Astrocyte (in vitro differentiated cells and primary cell): ENCODE measurements at regions not wholly inside any gene's neighbourhood (a gene's known extent, or its start where the extent isn't known, plus 50 kb on each side); places are given as distances from the start of the nearest gene placed in this dataset.

ENCODE experiments used
- DNase-seq: peaks from one replicate; pipeline ENCODE4 v3.0.0-alpha.2; 2010; ENCODE audit warnings: low read depth
- FAIRE-seq: peaks from 2 replicates; lab custom pipeline; 2011; peaks lifted over from hg19 to GRCh38; lab: Jason Lieb, UNC
- H2AFZ ChIP-seq: 2 replicates; pipeline ENCODE4 v1.6.0; 2012; ENCODE audit warnings: low read depth, low read length, inconsistent platforms
- H3K27ac ChIP-seq: 2 replicates; pipeline ENCODE4 v1.5.1; 2011; ENCODE audit warnings: low read depth, low read length, inconsistent platforms
- H3K27me3 ChIP-seq: 2 replicates; pipeline ENCODE4 v1.6.0; 2011; ENCODE audit warnings: low read length, inconsistent platforms; ENCODE audit not compliant: insufficient read depth
- H3K36me3 ChIP-seq: 2 replicates; pipeline ENCODE4 v1.5.1; 2011; ENCODE audit warnings: low read length, inconsistent platforms; ENCODE audit not compliant: insufficient read depth
- H3K4me1 ChIP-seq: 2 replicates; pipeline ENCODE4 v1.5.1; 2011; ENCODE audit warnings: low read length, inconsistent platforms; ENCODE audit not compliant: insufficient read depth
- H3K4me2 ChIP-seq: 2 replicates; pipeline ENCODE4 v1.6.0; 2012; ENCODE audit warnings: low read length, inconsistent platforms
- H3K4me3 ChIP-seq: 2 replicates; pipeline ENCODE4 v1.5.1; 2011; ENCODE audit warnings: low read depth, mild to moderate bottlenecking, low read length, inconsistent platforms; ENCODE audit not compliant: insufficient read depth
- H3K79me2 ChIP-seq: 2 replicates; pipeline ENCODE4 v1.6.0; 2012; ENCODE audit warnings: mild to moderate bottlenecking, low read length, inconsistent platforms; ENCODE audit not compliant: insufficient read depth
- H3K9ac ChIP-seq: 2 replicates; pipeline ENCODE4 v1.6.0; 2012; ENCODE audit warnings: mild to moderate bottlenecking, low read length, inconsistent platforms
- H3K9me3 ChIP-seq: 2 replicates; pipeline ENCODE4 v1.5.1; 2012; ENCODE audit warnings: low read depth, mild to moderate bottlenecking, low read length, inconsistent platforms; ENCODE audit not compliant: insufficient read depth
- H4K20me1 ChIP-seq: 2 replicates; pipeline ENCODE4 v1.6.0; 2012; ENCODE audit warnings: low read length, inconsistent platforms; ENCODE audit not compliant: insufficient read depth
- H3K27ac Mint-ChIP-seq: one replicate; pipeline ENCODE4 v1.8.0; 2021; ENCODE audit warnings: mild to moderate bottlenecking, mixed read lengths; ENCODE audit not compliant: unreplicated experiment
- H3K27me3 Mint-ChIP-seq: one replicate; pipeline ENCODE4 v1.8.0; 2021; ENCODE audit warnings: low read depth, mixed read lengths; ENCODE audit not compliant: unreplicated experiment
- H3K36me3 Mint-ChIP-seq: one replicate; pipeline ENCODE4 v1.8.0; 2021; ENCODE audit warnings: low read depth, mixed read lengths; ENCODE audit not compliant: unreplicated experiment
- H3K4me1 Mint-ChIP-seq: one replicate; pipeline ENCODE4 v1.8.0; 2021; ENCODE audit warnings: low read depth, mixed read lengths; ENCODE audit not compliant: unreplicated experiment
- H3K4me3 Mint-ChIP-seq: one replicate; pipeline ENCODE4 v1.8.0; 2021; ENCODE audit warnings: mild to moderate bottlenecking, moderate library complexity, mixed read lengths; ENCODE audit not compliant: unreplicated experiment
- H3K9me3 Mint-ChIP-seq: one replicate; pipeline ENCODE4 v1.8.0; 2021; ENCODE audit warnings: mild to moderate bottlenecking, mixed read lengths; ENCODE audit not compliant: unreplicated experiment
- EZH2 ChIP-seq: IDR thresholded peaks from 2 replicates; pipeline ENCODE4 v1.6.1; 2012; ENCODE audit warnings: mild to moderate bottlenecking, low read length, inconsistent platforms; ENCODE audit not compliant: insufficient read depth
- TF ChIP-seq, protein P1 (sequence below): IDR thresholded peaks from 2 replicates; pipeline ENCODE4 v1.5.1; 2011; ENCODE audit warnings: low read depth, mild to moderate bottlenecking, inconsistent platforms, low read length, moderate library complexity; ENCODE audit not compliant: insufficient read depth

GRCh38 chr11:80533463-80533862, 1092.6 kb upstream of the TENM4 start:
- Histone ChIP-seq H3K9me3 (no peaks in the 10 kb centered on the region), H3K36me3 (no peaks in the 10 kb centered on the region), H3K27me3 (no peaks in the 10 kb centered on the region), H3K4me2 (no peak overlapping the region), H3K9ac (no peak overlapping the region), H3K27ac (no peak overlapping the region), H3K4me3 (no peak overlapping the region), H3K4me1 (no peaks in the 10 kb centered on the region), H4K20me1 (no peaks in the 10 kb centered on the region), H2AFZ (no peak overlapping the region), H3K79me2 (no peaks in the 10 kb centered on the region)
- Mint-ChIP-seq H3K27ac (no peak overlapping the region), H3K36me3 (no peaks in the 10 kb centered on the region), H3K4me1 (no peaks in the 10 kb centered on the region), H3K9me3 (peaks cover 8% of the 10 kb centered on the region), H3K4me3 (no peak overlapping the region), H3K27me3 (no peaks in the 10 kb centered on the region)
- TF ChIP-seq, protein P1, sequence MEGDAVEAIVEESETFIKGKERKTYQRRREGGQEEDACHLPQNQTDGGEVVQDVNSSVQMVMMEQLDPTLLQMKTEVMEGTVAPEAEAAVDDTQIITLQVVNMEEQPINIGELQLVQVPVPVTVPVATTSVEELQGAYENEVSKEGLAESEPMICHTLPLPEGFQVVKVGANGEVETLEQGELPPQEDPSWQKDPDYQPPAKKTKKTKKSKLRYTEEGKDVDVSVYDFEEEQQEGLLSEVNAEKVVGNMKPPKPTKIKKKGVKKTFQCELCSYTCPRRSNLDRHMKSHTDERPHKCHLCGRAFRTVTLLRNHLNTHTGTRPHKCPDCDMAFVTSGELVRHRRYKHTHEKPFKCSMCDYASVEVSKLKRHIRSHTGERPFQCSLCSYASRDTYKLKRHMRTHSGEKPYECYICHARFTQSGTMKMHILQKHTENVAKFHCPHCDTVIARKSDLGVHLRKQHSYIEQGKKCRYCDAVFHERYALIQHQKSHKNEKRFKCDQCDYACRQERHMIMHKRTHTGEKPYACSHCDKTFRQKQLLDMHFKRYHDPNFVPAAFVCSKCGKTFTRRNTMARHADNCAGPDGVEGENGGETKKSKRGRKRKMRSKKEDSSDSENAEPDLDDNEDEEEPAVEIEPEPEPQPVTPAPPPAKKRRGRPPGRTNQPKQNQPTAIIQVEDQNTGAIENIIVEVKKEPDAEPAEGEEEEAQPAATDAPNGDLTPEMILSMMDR = no peak
- no peak for TF ChIP-seq EZH2
- DNase-seq = no peak
- no peak for FAIRE-seq

DNA sequence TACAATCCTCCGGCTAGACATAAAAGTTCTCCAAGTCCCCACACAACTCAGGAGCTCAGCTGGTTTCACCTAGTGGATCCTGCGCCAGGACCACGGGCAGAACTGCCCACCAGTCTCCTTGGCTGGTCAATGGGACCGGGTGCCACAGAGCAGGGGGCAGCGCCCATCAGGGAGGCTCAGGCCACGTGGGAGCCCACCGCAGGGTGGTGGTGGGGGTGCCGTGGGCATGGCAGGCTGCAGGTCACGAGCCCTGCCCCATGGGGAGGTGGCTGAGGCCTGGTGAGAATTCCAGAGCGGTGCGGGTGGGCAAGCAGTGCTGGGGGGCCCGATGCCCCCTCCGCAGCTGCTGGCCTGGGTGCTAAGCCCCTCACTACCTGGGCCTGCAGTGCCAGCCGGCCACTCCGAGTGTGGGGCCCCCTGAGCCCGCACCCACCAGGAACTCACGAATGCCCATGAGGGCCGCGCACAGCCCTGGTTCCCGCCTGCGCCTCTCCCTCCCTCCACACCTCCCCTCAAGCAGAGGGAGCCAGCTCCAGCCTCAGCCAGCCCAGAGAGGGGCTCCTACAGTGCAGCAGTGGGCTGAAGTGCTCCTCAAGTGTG, 1091.9 kb upstream of the TENM4 start:
- no peaks in the 10 kb centered on the region for H3K9me3 ChIP-seq
- no peak overlapping the region for H3K4me3 Mint-ChIP-seq
- H3K27me3 ChIP-seq = no peaks in the 10 kb centered on the region
- no peak for TF ChIP-seq EZH2
- TF ChIP-seq, protein P1 = no peak
- no peak overlapping the region for H3K9ac ChIP-seq
- H3K27ac ChIP-seq = no peak overlapping the region
- FAIRE-seq = no peak
- H3K27ac Mint-ChIP-seq = no peak overlapping the region
- H3K36me3 ChIP-seq = no peaks in the 10 kb centered on the region
- no peaks in the 10 kb centered on the region for H3K4me1 ChIP-seq
- H3K36me3 Mint-ChIP-seq = no peaks in the 10 kb centered on the region
- H3K79me2 ChIP-seq = no peaks in the 10 kb centered on the region
- H3K4me2 ChIP-seq = no peak overlapping the region
- DNase-seq = no peak
- no peak overlapping the region for H3K4me3 ChIP-seq
- H4K20me1 ChIP-seq = no peaks in the 10 kb centered on the region
- H3K4me1 Mint-ChIP-seq = no peaks in the 10 kb centered on the region
- H3K27me3 Mint-ChIP-seq = no peaks in the 10 kb centered on the region
- H3K9me3 Mint-ChIP-seq = peaks cover 8% of the 10 kb centered on the region
- no peak overlapping the region for H2AFZ ChIP-seq

DNA sequence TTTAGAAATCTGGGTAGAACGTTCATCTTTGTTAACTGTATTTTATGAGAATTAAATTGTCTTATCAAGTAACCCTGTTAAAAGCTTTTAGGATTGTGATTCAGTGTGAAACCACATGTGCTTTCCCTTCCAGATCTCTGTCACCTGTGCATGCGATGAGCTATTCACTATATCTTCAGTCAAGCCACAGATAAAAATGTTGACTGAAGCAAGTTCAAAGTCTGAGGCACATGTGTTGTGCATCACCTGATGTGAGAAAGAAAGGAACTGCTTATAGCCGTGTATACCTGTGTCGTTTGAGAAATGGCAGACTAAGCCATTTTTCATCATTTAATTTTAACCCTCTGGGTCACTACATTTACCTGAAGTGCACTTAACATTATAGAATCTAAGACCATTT, 1088.9 kb upstream of the TENM4 start:
- Histone ChIP-seq H3K36me3 (no peaks in the 10 kb centered on the region), H3K9ac (no peak overlapping the region), H3K27ac (no peak overlapping the region), H3K9me3 (no peaks in the 10 kb centered on the region), H4K20me1 (no peaks in the 10 kb centered on the region), H2AFZ (no peak overlapping the region), H3K27me3 (no peaks in the 10 kb centered on the region), H3K4me1 (no peaks in the 10 kb centered on the region), H3K4me3 (no peak overlapping the region), H3K79me2 (no peaks in the 10 kb centered on the region), H3K4me2 (no peak overlapping the region)
- Mint-ChIP-seq H3K4me1 (no peaks in the 10 kb centered on the region), H3K36me3 (no peaks in the 10 kb centered on the region), H3K27me3 (no peaks in the 10 kb centered on the region), H3K27ac (no peak overlapping the region), H3K4me3 (no peak overlapping the region), H3K9me3 (peaks cover 8% of the 10 kb centered on the region)
- no peak for TF ChIP-seq EZH2
- TF ChIP-seq, protein P1 = no peak
- DNase-seq (no peak), FAIRE-seq (no peak)
